IMR-90 (cell line): ENCODE measurements at regions not wholly inside any gene's neighbourhood (a gene's known extent, or its start where the extent isn't known, plus 50 kb on each side); places are given as distances from the start of the nearest gene placed in this dataset.

Experiments used
- ATAC-seq: fragments of 200-7000 bp; cut with Tn5 transposase; 2 replicates; pipeline ENCODE4 v1.9.1; 2020; ENCODE audit warnings: low read depth, mild to moderate bottlenecking, moderate library complexity
- BruUV-seq: library from RNA; stranded (reverse); fragments of 400-500 nt; replicated peaks from 2 replicates; lab custom pipeline; 2021; lab: Mats Ljungman, UMichigan
- CTCF ChIA-PET: fragments of 300-600 bp; formaldehyde crosslinking; extraction: SDS; loops from one replicate; lab custom pipeline; 2021; ENCODE audit warnings: antibody characterized with exemption; lab: Yijun Ruan, JAX
- POLR2A ChIA-PET: fragments of 300-600 bp; sonication (Branson Sonifier 250); formaldehyde crosslinking; loops from one replicate; lab custom pipeline; 2022; ENCODE audit warnings: antibody characterized with exemption; ENCODE audit not compliant: unreplicated experiment; lab: Charles Lee
- DNase-seq: peaks from one replicate; pipeline ENCODE4 v3.0.0; 2013
- H2AFZ ChIP-seq: replicated peaks from 2 replicates; pipeline ENCODE3; 2013; ENCODE audit warnings: low read length, mild to moderate bottlenecking; ENCODE audit not compliant: poor library complexity
- H2AK5ac ChIP-seq: 2 replicates; pipeline ENCODE4 v1.6.1; 2013; ENCODE audit warnings: low read depth, low read length, inconsistent platforms
- H2AK9ac ChIP-seq: replicated peaks from 2 replicates; pipeline ENCODE3; 2013; ENCODE audit warnings: mild to moderate bottlenecking, low read depth, low read length, moderate library complexity; ENCODE audit not compliant: poor library complexity
- H2BK120ac ChIP-seq: 2 replicates; pipeline ENCODE4 v1.6.1; 2013; ENCODE audit warnings: low read depth, low read length, inconsistent platforms
- H2BK15ac ChIP-seq: 3 replicates; pipeline ENCODE4 v1.6.1; 2013; ENCODE audit warnings: low read depth, low read length, inconsistent platforms
- H2BK20ac ChIP-seq: 2 replicates; pipeline ENCODE4 v1.6.1; 2013; ENCODE audit warnings: low read depth, mild to moderate bottlenecking, inconsistent platforms, low read length, moderate library complexity
- H2BK5ac ChIP-seq: 2 replicates; pipeline ENCODE4 v1.6.1; 2013; ENCODE audit warnings: mild to moderate bottlenecking, low read depth, low read length, inconsistent platforms; ENCODE audit not compliant: poor library complexity, severe bottlenecking
- H3K14ac ChIP-seq: replicated peaks from 2 replicates; pipeline ENCODE4 v1.6.1; 2013; ENCODE audit warnings: low read depth, low read length, inconsistent platforms
- H3K18ac ChIP-seq: 2 replicates; pipeline ENCODE4 v1.6.1; 2013; ENCODE audit warnings: low read depth, low read length, control low read depth
- H3K23ac ChIP-seq: 2 replicates; pipeline ENCODE4 v1.6.1; 2013; ENCODE audit warnings: low read depth, low read length, inconsistent platforms
- H3K27ac ChIP-seq: 2 replicates; pipeline ENCODE4 v1.5.1; 2013; ENCODE audit warnings: mild to moderate bottlenecking, control low read depth, low read length; ENCODE audit not compliant: insufficient read depth
- H3K27me3 ChIP-seq: 2 replicates; pipeline ENCODE4 v1.6.1; 2013; ENCODE audit warnings: low read length; ENCODE audit not compliant: control insufficient read depth, insufficient read depth
- H3K36me3 ChIP-seq: 2 replicates; pipeline ENCODE4 v1.6.1; 2013; ENCODE audit warnings: low read length, mixed read lengths; ENCODE audit not compliant: control insufficient read depth, insufficient read depth
- H3K4ac ChIP-seq: 2 replicates; pipeline ENCODE4 v1.6.1; 2013; ENCODE audit warnings: low read depth, low read length, inconsistent platforms
- H3K4me1 ChIP-seq: 2 replicates; pipeline ENCODE4 v1.6.1; 2013; ENCODE audit warnings: low read length, mixed read lengths; ENCODE audit not compliant: control insufficient read depth, insufficient read depth
- H3K4me2 ChIP-seq: 2 replicates; pipeline ENCODE4 v1.6.1; 2013; ENCODE audit warnings: low read depth, mild to moderate bottlenecking, control low read depth, low read length, moderate library complexity
- H3K4me3 ChIP-seq: 2 replicates; pipeline ENCODE4 v1.5.1; 2013; ENCODE audit warnings: low read depth, mild to moderate bottlenecking, control low read depth, low read length, moderate library complexity; ENCODE audit not compliant: insufficient read depth
- H3K56ac ChIP-seq: 2 replicates; pipeline ENCODE4 v1.6.1; 2013; ENCODE audit warnings: low read length, inconsistent platforms; ENCODE audit not compliant: insufficient read depth; ENCODE audit errors: extremely low read depth
- H3K79me1 ChIP-seq, 2 experiments: 2 replicates each; pipeline ENCODE4 v1.6.1; 2013; ENCODE audit warnings: low read length in 2 of 2, inconsistent platforms in 1 of 2, low read depth in 1 of 2
- H3K9ac ChIP-seq: 2 replicates; pipeline ENCODE4 v1.6.1; 2013; ENCODE audit warnings: low read depth, low read length, control low read depth
- H3K9me1 ChIP-seq: 2 replicates; pipeline ENCODE4 v1.6.1; 2013; ENCODE audit warnings: low read length, inconsistent platforms; ENCODE audit not compliant: insufficient read depth
- H3K9me3 ChIP-seq: 2 replicates; pipeline ENCODE4 v1.6.1; 2013; ENCODE audit warnings: low read length; ENCODE audit not compliant: control insufficient read depth, insufficient read depth
- H4K20me1 ChIP-seq: 2 replicates; pipeline ENCODE4 v1.6.1; 2013; ENCODE audit warnings: low read length, inconsistent platforms; ENCODE audit not compliant: insufficient read depth
- H4K5ac ChIP-seq: 2 replicates; pipeline ENCODE4 v1.6.1; 2013; ENCODE audit warnings: mild to moderate bottlenecking, low read depth, low read length, control low read depth
- H4K8ac ChIP-seq, 2 experiments: 2 replicates each; pipeline ENCODE4 v1.6.1; 2013; ENCODE audit warnings: low read depth in 2 of 2, low read length in 2 of 2, control low read depth in 1 of 2, inconsistent platforms in 1 of 2
- H4K91ac ChIP-seq: 2 replicates; pipeline ENCODE4 v1.6.1; 2013; ENCODE audit warnings: low read depth, low read length, inconsistent platforms; ENCODE audit not compliant: insufficient read depth
- BHLHE40 ChIP-seq: fragments of 150-350 bp; IDR thresholded peaks from 2 replicates; pipeline ENCODE4 v1.6.1; 2016; ENCODE audit warnings: mild to moderate bottlenecking, low read depth, low read length
- CEBPB ChIP-seq: IDR thresholded peaks from 2 replicates; pipeline ENCODE4 v1.6.1; 2012; ENCODE audit warnings: low read depth, low read length, improper control_type of control experiment
- CHD1 ChIP-seq: IDR thresholded peaks from 2 replicates; pipeline ENCODE4 v1.6.1; 2012; ENCODE audit warnings: low read depth, low read length, improper control_type of control experiment
- FOS ChIP-seq: fragments of 150-350 bp; IDR thresholded peaks from 2 replicates; pipeline ENCODE4 v1.6.1; 2016; ENCODE audit warnings: low read depth, low read length
- MAFK ChIP-seq: IDR thresholded peaks from 2 replicates; pipeline ENCODE4 v1.6.1; 2012; ENCODE audit warnings: low read depth, low read length, improper control_type of control experiment
- MAZ ChIP-seq: IDR thresholded peaks from 2 replicates; pipeline ENCODE4 v1.6.1; 2012; ENCODE audit warnings: low read depth, mild to moderate bottlenecking, low read length, improper control_type of control experiment, moderate library complexity, borderline replicate concordance
- MXI1 ChIP-seq: IDR thresholded peaks from 2 replicates; pipeline ENCODE4 v1.6.1; 2012; ENCODE audit warnings: low read depth, mild to moderate bottlenecking, low read length, moderate library complexity, borderline replicate concordance
- NFE2L2 ChIP-seq: fragments of 150-350 bp; IDR thresholded peaks from 2 replicates; pipeline ENCODE4 v1.6.1; 2016; ENCODE audit warnings: low read depth, mild to moderate bottlenecking, low read length
- POLR2A ChIP-seq: IDR thresholded peaks from 2 replicates; pipeline ENCODE4 v1.6.1; 2012; ENCODE audit warnings: mild to moderate bottlenecking, low read depth, low read length
- RAD21 ChIP-seq: IDR thresholded peaks from 2 replicates; pipeline ENCODE4 v1.6.1; 2012; ENCODE audit warnings: low read length, improper control_type of control experiment
- RCOR1 ChIP-seq: IDR thresholded peaks from 2 replicates; pipeline ENCODE4 v1.6.1; 2012; ENCODE audit warnings: mild to moderate bottlenecking, low read length, improper control_type of control experiment; ENCODE audit not compliant: insufficient replicate concordance
- RFX5 ChIP-seq: IDR thresholded peaks from 2 replicates; pipeline ENCODE4 v1.8.0; 2012; ENCODE audit warnings: low read depth, mild to moderate bottlenecking, low read length, moderate library complexity
- SMC3 ChIP-seq: fragments of 150-350 bp; IDR thresholded peaks from 2 replicates; pipeline ENCODE4 v1.6.1; 2016; ENCODE audit warnings: low read depth, mild to moderate bottlenecking, antibody characterized with exemption, low read length, moderate library complexity
- WGBS, 2 experiments: methylation state at CpG; one replicate each; pipeline versions ENCODE4 v1.1.5 to v1.1.7; 2013; ENCODE audit warnings: missing lambda C conversion rate in 2 of 2; ENCODE audit not compliant: insufficient read length in 1 of 2; ENCODE audit errors: extremely low coverage in 2 of 2; 5-methylcytosine and 5-hydroxymethylcytosine counted together
- dilution Hi-C: fragments of 300-500 bp; cut with HindIII; formaldehyde crosslinking; loops from one replicate; pipeline ENCODE4 v1.14.3; 2018; ENCODE audit warnings: low sequenced_read_pairs; ENCODE audit not compliant: unreplicated experiment
- in situ Hi-C: fragments of 300-500 bp; cut with MboI; formaldehyde crosslinking; loops from 3 replicates; pipeline ENCODE4 v1.14.3; 2019; ENCODE audit warnings: low sequenced_read_pairs, inconsistent platforms, mixed read lengths
- intact Hi-C: fragments of 100-400 bp; cut with micrococcal nuclease; formaldehyde crosslinking; loops from 2 replicates; pipeline ENCODE4 v1.10.0; 2022
- TF ChIP-seq, protein P1 (sequence below): fragments of 150-350 bp; IDR thresholded peaks from 2 replicates; pipeline ENCODE4 v1.6.1; 2016; ENCODE audit warnings: low read depth, mild to moderate bottlenecking, low read length, moderate library complexity, borderline replicate concordance
- TF ChIP-seq, protein P2 (sequence below): conservative IDR thresholded peaks from 2 replicates; pipeline ENCODE4 v1.5.1; 2012; ENCODE audit warnings: mild to moderate bottlenecking, low read depth, low read length, improper control_type of control experiment
- TF ChIP-seq, protein P3 (sequence below): fragments of 150-350 bp; IDR thresholded peaks from 2 replicates; pipeline ENCODE4 v1.6.1; 2017; ENCODE audit warnings: mild to moderate bottlenecking, antibody characterized with exemption, low read length, low read depth

- H3K79me1 ChIP-seq, result no peaks in the 10 kb centered on the region
- dilution Hi-C loops, result no loop called here
- no peak overlapping the region for H3K27ac ChIP-seq
- H3K36me3 ChIP-seq, result no peaks in the 10 kb centered on the region
- no peak overlapping the region for H4K8ac ChIP-seq
- DNase-seq (no peak), ATAC-seq (no peak)
- POLR2A ChIA-PET, result no interaction called here
- no peak overlapping the region for H4K5ac ChIP-seq
- no peaks in the 10 kb centered on the region for H3K9me1 ChIP-seq
- H3K23ac ChIP-seq, result no peak overlapping the region
- no CpG with 5 or more reads among the region's 1 CpG for WGBS, 2 experiments
- H3K4me3 ChIP-seq, result no peak overlapping the region
- no peak overlapping the region for H3K18ac ChIP-seq
- no peaks in the 10 kb centered on the region for H3K27me3 ChIP-seq
- no peak for TF ChIP-seq NFE2L2
- TF ChIP-seq MXI1, result no peak
- TF ChIP-seq, protein P1, sequence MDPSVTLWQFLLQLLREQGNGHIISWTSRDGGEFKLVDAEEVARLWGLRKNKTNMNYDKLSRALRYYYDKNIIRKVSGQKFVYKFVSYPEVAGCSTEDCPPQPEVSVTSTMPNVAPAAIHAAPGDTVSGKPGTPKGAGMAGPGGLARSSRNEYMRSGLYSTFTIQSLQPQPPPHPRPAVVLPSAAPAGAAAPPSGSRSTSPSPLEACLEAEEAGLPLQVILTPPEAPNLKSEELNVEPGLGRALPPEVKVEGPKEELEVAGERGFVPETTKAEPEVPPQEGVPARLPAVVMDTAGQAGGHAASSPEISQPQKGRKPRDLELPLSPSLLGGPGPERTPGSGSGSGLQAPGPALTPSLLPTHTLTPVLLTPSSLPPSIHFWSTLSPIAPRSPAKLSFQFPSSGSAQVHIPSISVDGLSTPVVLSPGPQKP, result no peak
- no peak for TF ChIP-seq RCOR1
- TF ChIP-seq CEBPB, result no peak
- TF ChIP-seq, protein P2, sequence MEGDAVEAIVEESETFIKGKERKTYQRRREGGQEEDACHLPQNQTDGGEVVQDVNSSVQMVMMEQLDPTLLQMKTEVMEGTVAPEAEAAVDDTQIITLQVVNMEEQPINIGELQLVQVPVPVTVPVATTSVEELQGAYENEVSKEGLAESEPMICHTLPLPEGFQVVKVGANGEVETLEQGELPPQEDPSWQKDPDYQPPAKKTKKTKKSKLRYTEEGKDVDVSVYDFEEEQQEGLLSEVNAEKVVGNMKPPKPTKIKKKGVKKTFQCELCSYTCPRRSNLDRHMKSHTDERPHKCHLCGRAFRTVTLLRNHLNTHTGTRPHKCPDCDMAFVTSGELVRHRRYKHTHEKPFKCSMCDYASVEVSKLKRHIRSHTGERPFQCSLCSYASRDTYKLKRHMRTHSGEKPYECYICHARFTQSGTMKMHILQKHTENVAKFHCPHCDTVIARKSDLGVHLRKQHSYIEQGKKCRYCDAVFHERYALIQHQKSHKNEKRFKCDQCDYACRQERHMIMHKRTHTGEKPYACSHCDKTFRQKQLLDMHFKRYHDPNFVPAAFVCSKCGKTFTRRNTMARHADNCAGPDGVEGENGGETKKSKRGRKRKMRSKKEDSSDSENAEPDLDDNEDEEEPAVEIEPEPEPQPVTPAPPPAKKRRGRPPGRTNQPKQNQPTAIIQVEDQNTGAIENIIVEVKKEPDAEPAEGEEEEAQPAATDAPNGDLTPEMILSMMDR, result no peak
- no peak for TF ChIP-seq MAFK
- TF ChIP-seq RAD21, result no peak
- TF ChIP-seq RFX5, result no peak
- no peak for TF ChIP-seq CHD1
- TF ChIP-seq SMC3, result no peak
- TF ChIP-seq, protein P3, sequence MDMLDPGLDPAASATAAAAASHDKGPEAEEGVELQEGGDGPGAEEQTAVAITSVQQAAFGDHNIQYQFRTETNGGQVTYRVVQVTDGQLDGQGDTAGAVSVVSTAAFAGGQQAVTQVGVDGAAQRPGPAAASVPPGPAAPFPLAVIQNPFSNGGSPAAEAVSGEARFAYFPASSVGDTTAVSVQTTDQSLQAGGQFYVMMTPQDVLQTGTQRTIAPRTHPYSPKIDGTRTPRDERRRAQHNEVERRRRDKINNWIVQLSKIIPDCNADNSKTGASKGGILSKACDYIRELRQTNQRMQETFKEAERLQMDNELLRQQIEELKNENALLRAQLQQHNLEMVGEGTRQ, result no peak
- TF ChIP-seq BHLHE40, result no peak
- TF ChIP-seq POLR2A, result no peak
- no peak for TF ChIP-seq FOS
- TF ChIP-seq MAZ, result no peak
- no peak overlapping the region for H3K4me2 ChIP-seq
- intact Hi-C loops, result no loop called here
- no peaks in the 10 kb centered on the region for H3K4me1 ChIP-seq
- H4K91ac ChIP-seq, result no peak overlapping the region
- H2BK20ac ChIP-seq, result no peak overlapping the region
- H3K4ac ChIP-seq, result no peak overlapping the region
- no peak overlapping the region for H2BK120ac ChIP-seq
- in situ Hi-C loops, result no loop called here
- CTCF ChIA-PET, result no interaction called here
- peaks cover 22% of the 10 kb centered on the region for H3K9me3 ChIP-seq
- no peak overlapping the region for H2AK9ac ChIP-seq
- BruUV-seq, result no TSS peak
- no peak overlapping the region for H2BK5ac ChIP-seq
- H2BK15ac ChIP-seq, result no peak overlapping the region
- H4K20me1 ChIP-seq, result no peaks in the 10 kb centered on the region
- H2AFZ ChIP-seq, result no peak overlapping the region
- H3K9ac ChIP-seq, result no peak overlapping the region
- H2AK5ac ChIP-seq, result no peak overlapping the region
- H3K56ac ChIP-seq, result no peak overlapping the region
- no peak overlapping the region for H3K14ac ChIP-seq
Observed at GRCh38 chr22:34225278-34225677, 305.0 kb upstream of the LARGE1 start.
